ENCODE measurements at regions not wholly inside any gene's neighbourhood (a gene's known extent, or its start where the extent isn't known, plus 50 kb on each side); places are given as distances from the start of the nearest gene placed in this dataset.

DNA sequence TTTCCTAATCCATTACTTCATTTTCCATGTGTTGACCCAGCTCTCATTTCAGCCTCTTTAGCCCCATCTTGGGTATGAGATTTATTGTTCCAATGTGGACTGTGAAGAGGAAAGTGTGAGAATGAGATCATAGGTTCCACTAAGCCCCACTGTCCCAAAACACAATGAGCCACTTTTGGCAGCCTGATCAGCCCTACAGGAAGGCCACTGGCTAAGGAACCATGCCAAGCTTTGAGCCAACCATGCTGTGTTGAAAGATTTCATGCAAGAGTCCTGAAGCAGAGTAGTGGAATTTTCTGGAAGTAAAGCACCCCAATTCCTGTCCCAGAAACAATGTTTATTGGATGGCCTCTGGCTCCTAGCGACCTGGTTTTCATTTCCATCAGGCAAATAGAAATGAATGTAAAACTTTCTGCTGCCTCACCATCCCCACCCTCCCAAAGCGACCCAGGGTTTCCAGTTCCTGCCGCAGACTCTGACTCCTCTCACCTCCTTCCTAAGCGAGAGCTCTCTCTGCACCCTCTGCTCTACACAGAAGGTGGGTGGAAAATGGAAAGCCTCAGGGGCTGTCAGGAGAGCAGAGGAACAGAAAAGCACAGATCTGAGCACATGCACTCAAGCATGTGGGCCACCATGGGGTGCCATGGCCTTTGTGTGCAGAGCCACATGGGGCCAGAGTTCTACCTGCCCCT is 73.1 kb downstream of the KCTD12 start:
- H3K4me3 Mint-ChIP-seq: no peak overlapping the region
- intact Hi-C loops (cut with micrococcal nuclease): no loop called here
- no peak for DNase-seq
- peaks cover 2% of the 10 kb centered on the region for H3K4me1 Mint-ChIP-seq (ENCODE audit: low read depth)
- no peak overlapping the region for H3K27ac Mint-ChIP-seq
- H3K9me3 Mint-ChIP-seq: peaks cover 2% of the 10 kb centered on the region
- H3K36me3 Mint-ChIP-seq (ENCODE audit: low read depth): no peaks in the 10 kb centered on the region
- peaks cover 23% of the 10 kb centered on the region for H3K27me3 Mint-ChIP-seq (ENCODE audit: low read depth)
- CTCF ChIA-PET: interaction anchor here (1.1 kb wide), 1 partner anchor 167 kb away, joined by 3 read pairs; no protein-coding TSS in a partner anchor

DNA sequence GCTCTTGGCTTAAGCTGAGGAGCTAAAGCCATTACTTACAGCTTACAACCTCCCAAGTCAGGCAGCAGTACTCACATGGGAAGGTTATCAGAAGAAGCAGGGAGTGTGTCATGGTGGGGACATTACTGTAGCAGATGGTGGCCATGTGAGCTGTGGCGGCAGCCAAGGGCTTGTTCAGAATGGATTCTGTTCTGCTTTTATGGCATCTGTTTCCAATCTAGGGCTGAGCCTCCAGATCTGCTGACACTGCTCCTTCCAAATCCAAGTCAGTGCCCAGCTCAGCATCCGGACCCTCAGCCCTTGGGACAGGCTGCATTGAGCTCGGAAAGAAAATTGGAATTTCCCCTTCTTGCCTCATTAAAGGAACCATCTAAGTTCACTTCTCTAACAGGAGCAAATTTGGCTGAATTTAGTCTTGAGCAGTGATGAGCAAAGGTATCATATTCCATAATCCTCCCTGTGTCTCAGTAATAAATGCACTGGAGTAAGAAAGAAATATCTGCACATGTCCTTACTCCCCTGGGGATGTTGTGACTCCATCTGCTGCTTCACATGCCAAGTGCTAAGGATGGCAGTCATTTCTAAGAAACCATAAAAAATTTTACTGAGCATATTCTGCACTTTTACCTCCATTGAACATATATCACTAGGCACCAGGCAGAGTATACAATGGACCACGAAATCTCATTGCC is 73.9 kb downstream of the KCTD12 start:
- Mint-ChIP-seq H3K9me3 (peaks cover 2% of the 10 kb centered on the region), H3K4me1 (ENCODE audit: low read depth) (peaks cover 2% of the 10 kb centered on the region), H3K27me3 (ENCODE audit: low read depth) (peaks cover 23% of the 10 kb centered on the region), H3K27ac (no peak overlapping the region), H3K36me3 (ENCODE audit: low read depth) (no peaks in the 10 kb centered on the region), H3K4me3 (no peak overlapping the region)
- no peak for DNase-seq
- intact Hi-C loops (cut with micrococcal nuclease): no loop called here
- CTCF ChIA-PET: no interaction called here

- Mint-ChIP-seq H3K9me3 (peaks cover 2% of the 10 kb centered on the region), H3K27me3 (ENCODE audit: low read depth) (peaks cover 8% of the 10 kb centered on the region), H3K4me1 (ENCODE audit: low read depth) (no peaks in the 10 kb centered on the region), H3K27ac (no peak overlapping the region), H3K4me3 (no peak overlapping the region), H3K36me3 (ENCODE audit: low read depth) (no peaks in the 10 kb centered on the region)
- no peak for DNase-seq
- intact Hi-C loops (cut with micrococcal nuclease): no loop called here
- CTCF ChIA-PET: no interaction called here
Observed at GRCh38 chr13:76809389-76809788, 76.8 kb downstream of the KCTD12 start.

DNA sequence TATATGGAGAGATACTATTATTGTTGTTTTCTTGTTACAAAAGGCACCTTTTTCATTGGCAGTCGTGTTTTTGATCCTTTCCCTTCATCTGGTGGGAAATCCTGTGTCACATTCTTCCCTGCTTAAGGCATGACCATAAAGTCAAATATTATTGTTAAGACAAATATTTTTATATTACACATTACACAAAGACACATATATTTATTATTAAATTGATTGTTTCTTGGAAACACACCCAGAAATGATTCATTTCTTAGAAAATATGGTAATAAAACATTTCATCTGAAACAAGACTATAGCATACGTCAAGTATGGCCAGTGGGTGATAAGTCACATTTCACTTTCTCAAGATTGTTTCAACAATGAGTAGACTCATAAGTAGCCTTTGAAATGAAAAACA is 77.3 kb downstream of the KCTD12 start:
- Mint-ChIP-seq H3K36me3 (ENCODE audit: low read depth) (no peaks in the 10 kb centered on the region), H3K27ac (no peak overlapping the region), H3K9me3 (peaks cover 2% of the 10 kb centered on the region), H3K27me3 (ENCODE audit: low read depth) (peaks cover 5% of the 10 kb centered on the region), H3K4me1 (ENCODE audit: low read depth) (no peaks in the 10 kb centered on the region), H3K4me3 (no peak overlapping the region)
- DNase-seq: no peak
- intact Hi-C loops (cut with micrococcal nuclease): no loop called here
- CTCF ChIA-PET: no interaction called here

DNA sequence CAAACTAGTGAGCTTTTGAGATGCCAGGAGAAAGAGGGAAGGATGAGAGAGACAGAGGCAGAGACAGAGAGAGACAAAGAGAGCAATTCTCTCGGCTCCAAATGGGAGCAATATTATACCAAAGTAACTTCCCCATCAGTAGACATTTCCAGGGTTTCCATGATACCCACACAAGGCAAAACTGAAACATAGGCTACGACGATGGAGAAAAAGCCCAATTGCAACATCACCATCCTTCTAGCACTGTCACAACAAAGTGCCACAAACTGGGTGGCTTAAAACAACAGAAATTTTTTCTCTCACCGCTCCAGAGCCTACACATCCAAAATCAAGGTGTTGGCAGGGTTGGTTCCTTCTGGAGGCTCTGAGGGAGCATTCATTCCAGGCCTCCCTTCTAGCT is 81.4 kb downstream of the KCTD12 start:
- intact Hi-C loops (cut with micrococcal nuclease): no loop called here

GRCh38 chr13:76803831-76804230 is 82.4 kb downstream of the KCTD12 start:
- Mint-ChIP-seq H3K9me3 (no peaks in the 10 kb centered on the region), H3K27ac (no peak overlapping the region), H3K4me3 (no peak overlapping the region), H3K27me3 (ENCODE audit: low read depth) (no peaks in the 10 kb centered on the region), H3K4me1 (ENCODE audit: low read depth) (no peaks in the 10 kb centered on the region), H3K36me3 (ENCODE audit: low read depth) (no peaks in the 10 kb centered on the region)
- intact Hi-C loops (cut with micrococcal nuclease): no loop called here
- DNase-seq: no peak
- CTCF ChIA-PET: no interaction called here

More for the DNA sequence above, 81.4 kb downstream of the KCTD12 start:
- Mint-ChIP-seq H3K27ac (no peak overlapping the region), H3K36me3 (ENCODE audit: low read depth) (no peaks in the 10 kb centered on the region), H3K27me3 (ENCODE audit: low read depth) (no peaks in the 10 kb centered on the region), H3K4me3 (no peak overlapping the region), H3K9me3 (no peaks in the 10 kb centered on the region), H3K4me1 (ENCODE audit: low read depth) (no peaks in the 10 kb centered on the region)
- no peak for DNase-seq
- CTCF ChIA-PET: no interaction called here

GRCh38 chr13:76800943-76801342 is 85.3 kb downstream of the KCTD12 start:
- no peak for DNase-seq
- no peaks in the 10 kb centered on the region for H3K9me3 Mint-ChIP-seq
- H3K4me1 Mint-ChIP-seq (ENCODE audit: low read depth): no peaks in the 10 kb centered on the region
- intact Hi-C loops (cut with micrococcal nuclease): no loop called here
- H3K4me3 Mint-ChIP-seq: no peak overlapping the region
- CTCF ChIA-PET: interaction anchor here (1.1 kb wide), 1 partner anchor 99 kb away, joined by 5 read pairs; no protein-coding TSS in a partner anchor
- peaks cover 2% of the 10 kb centered on the region for H3K27me3 Mint-ChIP-seq (ENCODE audit: low read depth)
- no peak overlapping the region for H3K27ac Mint-ChIP-seq
- no peaks in the 10 kb centered on the region for H3K36me3 Mint-ChIP-seq (ENCODE audit: low read depth)

GRCh38 chr13:76799696-76800095 is 86.5 kb downstream of the KCTD12 start:
- intact Hi-C loops (cut with micrococcal nuclease): no loop called here
- H3K4me3 Mint-ChIP-seq: no peak overlapping the region
- no peak for DNase-seq
- no peaks in the 10 kb centered on the region for H3K9me3 Mint-ChIP-seq
- no peak overlapping the region for H3K27ac Mint-ChIP-seq
- H3K27me3 Mint-ChIP-seq (ENCODE audit: low read depth): peaks cover 2% of the 10 kb centered on the region
- CTCF ChIA-PET: no interaction called here
- H3K36me3 Mint-ChIP-seq (ENCODE audit: low read depth): no peaks in the 10 kb centered on the region
- no peaks in the 10 kb centered on the region for H3K4me1 Mint-ChIP-seq (ENCODE audit: low read depth)

GRCh38 chr13:76798037-76798436 is 88.2 kb downstream of the KCTD12 start:
- peaks cover 2% of the 10 kb centered on the region for H3K27me3 Mint-ChIP-seq (ENCODE audit: low read depth)
- H3K4me1 Mint-ChIP-seq (ENCODE audit: low read depth): no peaks in the 10 kb centered on the region
- intact Hi-C loops (cut with micrococcal nuclease): no loop called here
- DNase-seq: no peak
- no peaks in the 10 kb centered on the region for H3K36me3 Mint-ChIP-seq (ENCODE audit: low read depth)
- H3K4me3 Mint-ChIP-seq: no peak overlapping the region
- no peaks in the 10 kb centered on the region for H3K9me3 Mint-ChIP-seq
- CTCF ChIA-PET: no interaction called here
- H3K27ac Mint-ChIP-seq: no peak overlapping the region

GRCh38 chr13:76797361-76797760 is 88.8 kb downstream of the KCTD12 start:
- no peak for DNase-seq
- CTCF ChIA-PET: no interaction called here
- H3K4me1 Mint-ChIP-seq (ENCODE audit: low read depth): no peaks in the 10 kb centered on the region
- peaks cover 2% of the 10 kb centered on the region for H3K27me3 Mint-ChIP-seq (ENCODE audit: low read depth)
- no peak overlapping the region for H3K4me3 Mint-ChIP-seq
- no peaks in the 10 kb centered on the region for H3K36me3 Mint-ChIP-seq (ENCODE audit: low read depth)
- intact Hi-C loops (cut with micrococcal nuclease): no loop called here
- no peaks in the 10 kb centered on the region for H3K9me3 Mint-ChIP-seq
- H3K27ac Mint-ChIP-seq: no peak overlapping the region

DNA sequence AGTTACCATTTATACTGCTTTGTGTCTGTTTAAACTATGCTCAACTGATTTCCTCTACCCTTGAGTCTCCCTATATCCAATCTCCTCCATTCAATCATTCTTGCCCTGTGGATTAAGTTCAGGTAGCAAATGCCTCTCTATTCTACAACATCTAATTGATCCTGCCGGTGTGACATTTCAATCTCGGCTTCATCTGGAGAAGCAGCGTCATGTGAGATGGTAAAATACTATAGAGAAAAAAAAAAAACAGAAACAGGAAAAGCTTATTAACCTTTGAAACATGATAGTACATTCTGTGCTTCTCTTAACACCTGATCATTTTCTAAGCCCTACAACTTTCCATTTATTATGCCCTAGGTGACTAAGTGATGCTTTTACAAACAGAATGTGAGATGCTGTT is 89.4 kb downstream of the KCTD12 start:
- Mint-ChIP-seq H3K4me1 (ENCODE audit: low read depth) (no peaks in the 10 kb centered on the region), H3K27me3 (ENCODE audit: low read depth) (peaks cover 2% of the 10 kb centered on the region), H3K9me3 (no peaks in the 10 kb centered on the region), H3K4me3 (no peak overlapping the region), H3K36me3 (ENCODE audit: low read depth) (no peaks in the 10 kb centered on the region), H3K27ac (no peak overlapping the region)
- no peak for DNase-seq
- intact Hi-C loops (cut with micrococcal nuclease): no loop called here
- CTCF ChIA-PET: no interaction called here

DNA sequence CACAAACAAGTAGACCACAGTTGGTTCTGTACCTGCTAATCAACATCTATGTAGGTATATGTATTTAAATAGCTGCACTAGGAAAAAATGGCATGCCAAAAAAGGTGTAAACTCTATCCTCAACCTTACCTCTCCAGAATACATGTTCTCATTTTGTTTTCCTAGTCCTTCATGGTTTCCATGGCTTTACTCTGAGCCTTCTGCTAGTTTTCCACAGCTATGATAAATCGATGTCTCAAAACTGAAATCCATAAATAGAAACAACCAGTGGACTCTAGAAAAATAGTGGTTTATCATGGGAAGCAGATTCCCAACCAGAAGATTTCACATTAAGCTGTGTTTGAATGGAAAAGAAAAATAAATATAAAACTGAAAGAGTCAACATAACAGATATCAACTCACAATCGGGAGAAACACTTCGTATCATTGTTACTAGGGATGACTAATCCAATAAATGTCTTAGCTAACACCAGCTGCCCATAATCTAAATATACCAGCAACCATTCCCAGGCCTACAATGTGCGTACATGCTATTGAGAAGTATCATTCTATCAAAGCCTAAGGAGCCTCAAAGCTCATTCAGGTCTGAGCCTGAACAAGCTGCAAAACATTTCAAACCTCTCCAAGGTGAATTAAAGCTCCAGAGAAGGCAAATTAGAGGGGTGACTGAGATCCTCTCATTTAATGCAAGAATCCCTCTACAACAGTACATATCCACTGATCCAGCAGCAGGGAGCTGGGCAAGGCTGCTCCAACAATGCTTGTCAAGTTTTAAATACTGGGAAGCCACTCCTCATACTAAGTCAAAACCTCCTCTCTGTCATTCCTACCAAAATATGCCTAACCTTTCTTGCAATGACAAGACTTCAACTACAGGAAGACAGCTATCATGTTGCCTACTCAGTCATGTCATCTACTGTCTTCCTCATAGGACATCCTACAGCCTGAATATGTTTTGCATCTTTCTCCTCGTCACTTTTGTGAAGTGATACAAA is 90.2 kb downstream of the KCTD12 start:
- intact Hi-C loops (cut with micrococcal nuclease): no loop called here
- Mint-ChIP-seq H3K4me3 (no peak overlapping the region), H3K27ac (no peak overlapping the region), H3K9me3 (no peaks in the 10 kb centered on the region), H3K36me3 (ENCODE audit: low read depth) (no peaks in the 10 kb centered on the region), H3K4me1 (ENCODE audit: low read depth) (no peaks in the 10 kb centered on the region), H3K27me3 (ENCODE audit: low read depth) (peaks cover 2% of the 10 kb centered on the region)
- CTCF ChIA-PET: interaction anchor here (0.8 to 0.9 kb wide), 2 partner anchors 27 to 103 kb away, joined by 3 read pairs; no protein-coding TSS in a partner anchor
- no peak for DNase-seq
